ENCODE measurements at regions not wholly inside any gene's neighbourhood (a gene's known extent, or its start where the extent isn't known, plus 50 kb on each side); places are given as distances from the start of the nearest gene placed in this dataset.

DNA sequence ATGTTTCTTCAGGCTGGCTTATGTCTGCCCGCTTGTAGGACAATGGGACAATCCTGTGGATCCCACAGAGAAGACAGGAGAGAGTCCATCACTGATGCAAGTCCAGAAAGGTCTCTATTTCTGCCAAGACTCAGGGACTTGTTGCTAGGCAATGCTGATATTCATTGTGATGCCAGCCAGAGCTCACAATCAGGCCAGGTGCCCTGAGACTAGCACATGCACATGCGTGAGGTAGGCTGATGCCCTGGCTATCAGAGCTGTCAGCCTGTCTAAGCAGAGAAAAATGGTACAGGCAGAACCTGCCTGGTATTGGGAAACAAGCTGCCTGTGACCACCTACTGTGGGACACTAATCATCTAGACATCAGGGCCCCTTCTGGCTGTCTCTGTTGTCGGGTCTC, 638.7 kb upstream of the TSPY4 start:
- no peak for ATAC-seq (ENCODE audit: low read depth)
- H3K4me1 Mint-ChIP-seq: no peaks in the 10 kb centered on the region
- no peaks in the 10 kb centered on the region for H3K4me1 ChIP-seq (ENCODE audit: control insufficient read depth in 2 of 2, insufficient read depth in 2 of 2, low read length in 2 of 2)
- TF ChIP-seq EZH2 (IDR thresholded peaks at IDR 0.05; ENCODE audit: borderline replicate concordance, insufficient read depth, low read depth, low read length, poor library complexity, severe bottlenecking): no peak
- TF ChIP-seq, protein P1, sequence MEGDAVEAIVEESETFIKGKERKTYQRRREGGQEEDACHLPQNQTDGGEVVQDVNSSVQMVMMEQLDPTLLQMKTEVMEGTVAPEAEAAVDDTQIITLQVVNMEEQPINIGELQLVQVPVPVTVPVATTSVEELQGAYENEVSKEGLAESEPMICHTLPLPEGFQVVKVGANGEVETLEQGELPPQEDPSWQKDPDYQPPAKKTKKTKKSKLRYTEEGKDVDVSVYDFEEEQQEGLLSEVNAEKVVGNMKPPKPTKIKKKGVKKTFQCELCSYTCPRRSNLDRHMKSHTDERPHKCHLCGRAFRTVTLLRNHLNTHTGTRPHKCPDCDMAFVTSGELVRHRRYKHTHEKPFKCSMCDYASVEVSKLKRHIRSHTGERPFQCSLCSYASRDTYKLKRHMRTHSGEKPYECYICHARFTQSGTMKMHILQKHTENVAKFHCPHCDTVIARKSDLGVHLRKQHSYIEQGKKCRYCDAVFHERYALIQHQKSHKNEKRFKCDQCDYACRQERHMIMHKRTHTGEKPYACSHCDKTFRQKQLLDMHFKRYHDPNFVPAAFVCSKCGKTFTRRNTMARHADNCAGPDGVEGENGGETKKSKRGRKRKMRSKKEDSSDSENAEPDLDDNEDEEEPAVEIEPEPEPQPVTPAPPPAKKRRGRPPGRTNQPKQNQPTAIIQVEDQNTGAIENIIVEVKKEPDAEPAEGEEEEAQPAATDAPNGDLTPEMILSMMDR (IDR thresholded peaks at IDR 0.05): no peak
- intact Hi-C loops (cut with micrococcal nuclease): no loop called here
- no peak overlapping the region for H2AFZ ChIP-seq (ENCODE audit: insufficient read depth, low read depth, low read length, poor library complexity, severe bottlenecking)
- no peaks in the 10 kb centered on the region for H3K27me3 Mint-ChIP-seq
- no peaks in the 10 kb centered on the region for H3K79me2 ChIP-seq (ENCODE audit: control insufficient read depth, insufficient read depth, low read length)
- no peak overlapping the region for H3K27ac Mint-ChIP-seq
- H3K9me3 Mint-ChIP-seq (ENCODE audit: insufficient read depth): no peaks in the 10 kb centered on the region
- no peak for DNase-seq
- ChIA-PET POLR2A (no interaction called here), CTCF (no interaction called here)
- no peaks in the 10 kb centered on the region for H3K9me3 ChIP-seq (ENCODE audit: control extremely low read depth in 1 of 3, control insufficient read depth in 2 of 3, insufficient read depth in 1 of 3, low read length in 2 of 3)
- no peak overlapping the region for H3K4me3 Mint-ChIP-seq
- no peaks in the 10 kb centered on the region for H4K20me1 ChIP-seq (ENCODE audit: control insufficient read depth, insufficient read depth, low read length, poor library complexity, severe bottlenecking)
- no peaks in the 10 kb centered on the region for H3K36me3 ChIP-seq (replicated peaks in 1 of 2; ENCODE audit: control extremely low read depth in 1 of 2, control insufficient read depth in 1 of 2, extremely low read depth in 1 of 2, insufficient read depth in 2 of 2, low read length in 1 of 2)
- H3K4me3 ChIP-seq (ENCODE audit: control extremely low read depth in 1 of 5, extremely low read depth in 1 of 5, insufficient read depth in 1 of 5, low read depth in 2 of 5, low read length in 4 of 5): no peak overlapping the region
- no CpG with 5 or more reads among the region's 3 CpGs for WGBS (ENCODE audit: insufficient coverage)
- H3K27me3 ChIP-seq (replicated peaks in 1 of 4; ENCODE audit: control extremely low read depth in 1 of 4, control insufficient read depth in 3 of 4, insufficient read depth in 4 of 4, low read length in 3 of 4): no peaks in the 10 kb centered on the region
- no peak overlapping the region for H3K4me2 ChIP-seq (replicated peaks; ENCODE audit: low read depth, low read length, poor library complexity, severe bottlenecking)
- H3K9ac ChIP-seq (ENCODE audit: low read length): no peak overlapping the region
- no peak overlapping the region for H3K27ac ChIP-seq (ENCODE audit: low read length in 2 of 2)

DNA sequence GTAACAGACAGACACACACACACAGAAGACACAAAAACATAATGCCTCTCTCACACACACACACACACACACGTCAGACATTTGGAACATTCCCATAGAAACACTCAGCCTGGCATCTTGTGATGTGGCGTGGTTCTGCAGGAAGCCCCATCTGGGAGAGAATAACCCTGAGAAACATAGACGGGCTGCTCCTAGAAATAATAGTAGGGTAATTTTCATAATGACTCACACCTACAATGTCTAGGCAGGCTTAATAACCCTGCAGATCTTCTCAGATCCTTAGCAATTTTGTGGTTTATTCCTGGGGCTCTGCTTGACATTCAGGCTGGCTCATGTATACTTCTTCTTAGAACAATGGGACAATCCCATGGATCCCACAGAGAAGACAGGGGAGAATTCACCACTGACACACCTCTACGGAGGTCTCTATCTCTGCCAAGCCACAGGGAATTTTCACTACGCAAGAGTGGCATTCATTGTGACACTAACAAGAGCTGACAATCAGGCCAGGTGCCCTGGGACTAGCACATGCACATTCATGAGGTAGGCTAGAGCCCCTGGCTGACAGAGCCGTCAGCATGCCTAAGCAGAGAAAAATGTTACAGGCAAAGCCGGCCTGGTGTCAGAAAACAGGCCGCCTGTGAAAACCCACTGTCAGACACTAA, 631.5 kb upstream of the TSPY4 start:
- ATAC-seq (ENCODE audit: low read depth) (no peak), DNase-seq (no peak)
- no peaks in the 10 kb centered on the region for H3K27me3 ChIP-seq (replicated peaks in 1 of 4; ENCODE audit: control extremely low read depth in 1 of 4, control insufficient read depth in 3 of 4, insufficient read depth in 4 of 4, low read length in 3 of 4)
- no peaks in the 10 kb centered on the region for H3K27me3 Mint-ChIP-seq
- no peaks in the 10 kb centered on the region for H4K20me1 ChIP-seq (ENCODE audit: control insufficient read depth, insufficient read depth, low read length, poor library complexity, severe bottlenecking)
- no peak overlapping the region for H2AFZ ChIP-seq (ENCODE audit: insufficient read depth, low read depth, low read length, poor library complexity, severe bottlenecking)
- no peak overlapping the region for H3K27ac Mint-ChIP-seq
- H3K4me3 Mint-ChIP-seq: no peak overlapping the region
- H3K9me3 ChIP-seq (ENCODE audit: control extremely low read depth in 1 of 3, control insufficient read depth in 2 of 3, insufficient read depth in 1 of 3, low read length in 2 of 3): no peaks in the 10 kb centered on the region
- H3K9ac ChIP-seq (ENCODE audit: low read length): no peak overlapping the region
- no peaks in the 10 kb centered on the region for H3K4me1 Mint-ChIP-seq
- H3K4me3 ChIP-seq (ENCODE audit: control extremely low read depth in 1 of 5, extremely low read depth in 1 of 5, insufficient read depth in 1 of 5, low read depth in 2 of 5, low read length in 4 of 5): no peak overlapping the region
- no peak overlapping the region for H3K27ac ChIP-seq (ENCODE audit: low read length in 2 of 2)
- 93% methylated on average over 2 of the region's 8 CpGs for WGBS (ENCODE audit: insufficient coverage)
- POLR2A ChIA-PET: no interaction called here
- H3K36me3 ChIP-seq (replicated peaks in 1 of 2; ENCODE audit: control extremely low read depth in 1 of 2, control insufficient read depth in 1 of 2, extremely low read depth in 1 of 2, insufficient read depth in 2 of 2, low read length in 1 of 2): no peaks in the 10 kb centered on the region
- TF ChIP-seq, protein P1 (IDR thresholded peaks at IDR 0.05): no peak
- TF ChIP-seq EZH2 (IDR thresholded peaks at IDR 0.05; ENCODE audit: borderline replicate concordance, insufficient read depth, low read depth, low read length, poor library complexity, severe bottlenecking): no peak
- no peaks in the 10 kb centered on the region for H3K4me1 ChIP-seq (ENCODE audit: control insufficient read depth in 2 of 2, insufficient read depth in 2 of 2, low read length in 2 of 2)
- H3K79me2 ChIP-seq (ENCODE audit: control insufficient read depth, insufficient read depth, low read length): no peaks in the 10 kb centered on the region
- intact Hi-C loops (cut with micrococcal nuclease): no loop called here
- CTCF ChIA-PET: no interaction called here
- no peak overlapping the region for H3K4me2 ChIP-seq (replicated peaks; ENCODE audit: low read depth, low read length, poor library complexity, severe bottlenecking)
- no peaks in the 10 kb centered on the region for H3K9me3 Mint-ChIP-seq (ENCODE audit: insufficient read depth)
